ENCODE measurements at regions not wholly inside any gene's neighbourhood (a gene's known extent, or its start where the extent isn't known, plus 50 kb on each side); places are given as distances from the start of the nearest gene placed in this dataset.

DNA sequence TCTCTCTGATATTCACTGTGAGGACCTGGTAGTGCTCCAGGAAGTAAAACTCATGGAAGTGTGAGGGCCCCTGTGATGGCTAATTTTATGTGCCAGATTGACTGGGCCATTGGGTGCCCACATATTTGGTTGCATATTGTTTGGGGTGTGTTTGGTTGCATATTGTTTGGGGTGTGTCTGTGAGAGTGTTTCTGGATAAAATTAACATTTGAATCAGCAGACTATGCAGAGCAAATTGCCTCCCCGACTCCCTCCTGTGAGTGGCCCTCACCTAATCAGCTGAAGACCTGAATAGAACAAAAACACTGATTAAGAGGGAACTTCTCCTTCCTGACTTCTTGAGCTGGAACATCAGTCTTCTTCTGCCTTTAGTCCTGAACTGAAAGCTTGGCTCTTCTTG, 173.3 kb upstream of the LINC00305 start:
- no peak for TF ChIP-seq EZH2phosphoT487 (IDR thresholded peaks at IDR 0.05; ENCODE audit: borderline replicate concordance, low read length)
- TF ChIP-seq, protein P1, sequence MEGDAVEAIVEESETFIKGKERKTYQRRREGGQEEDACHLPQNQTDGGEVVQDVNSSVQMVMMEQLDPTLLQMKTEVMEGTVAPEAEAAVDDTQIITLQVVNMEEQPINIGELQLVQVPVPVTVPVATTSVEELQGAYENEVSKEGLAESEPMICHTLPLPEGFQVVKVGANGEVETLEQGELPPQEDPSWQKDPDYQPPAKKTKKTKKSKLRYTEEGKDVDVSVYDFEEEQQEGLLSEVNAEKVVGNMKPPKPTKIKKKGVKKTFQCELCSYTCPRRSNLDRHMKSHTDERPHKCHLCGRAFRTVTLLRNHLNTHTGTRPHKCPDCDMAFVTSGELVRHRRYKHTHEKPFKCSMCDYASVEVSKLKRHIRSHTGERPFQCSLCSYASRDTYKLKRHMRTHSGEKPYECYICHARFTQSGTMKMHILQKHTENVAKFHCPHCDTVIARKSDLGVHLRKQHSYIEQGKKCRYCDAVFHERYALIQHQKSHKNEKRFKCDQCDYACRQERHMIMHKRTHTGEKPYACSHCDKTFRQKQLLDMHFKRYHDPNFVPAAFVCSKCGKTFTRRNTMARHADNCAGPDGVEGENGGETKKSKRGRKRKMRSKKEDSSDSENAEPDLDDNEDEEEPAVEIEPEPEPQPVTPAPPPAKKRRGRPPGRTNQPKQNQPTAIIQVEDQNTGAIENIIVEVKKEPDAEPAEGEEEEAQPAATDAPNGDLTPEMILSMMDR (IDR thresholded peaks at IDR 0.05; ENCODE audit: low read depth, low read length, poor library complexity, severe bottlenecking): no peak
